ENCODE measurements at regions not wholly inside any gene's neighbourhood (a gene's known extent, or its start where the extent isn't known, plus 50 kb on each side); places are given as distances from the start of the nearest gene placed in this dataset.
"Not testable (repeated sequence)": the region's sequence is repeated elsewhere in the genome, so short reads cannot be mapped to it uniquely, and the experiment has no call there.

- no peak for DNase-seq
Observed at GRCh38 chr1:88333086-88333695, 350.9 kb upstream of the PKN2 start.

GRCh38 chr1:88341447-88341846 lies 342.6 kb upstream of the PKN2 start:
- DNase-seq: no peak

GRCh38 chr1:88342081-88342480 lies 342.0 kb upstream of the PKN2 start:
- not testable (repeated sequence) for DNase-seq

GRCh38 chr1:88350648-88351047 lies 333.4 kb upstream of the PKN2 start:
- DNase-seq: no peak

GRCh38 chr1:88351960-88352359 lies 332.1 kb upstream of the PKN2 start:
- DNase-seq: no peak

GRCh38 chr1:88354256-88354655 lies 329.8 kb upstream of the PKN2 start:
- DNase-seq: no peak

GRCh38 chr1:88357729-88358128 lies 326.3 kb upstream of the PKN2 start:
- DNase-seq: no peak

- no peak for DNase-seq
Observed at GRCh38 chr1:88371436-88372023, 312.5 kb upstream of the PKN2 start.

- no peak for DNase-seq
Observed at GRCh38 chr1:88375977-88376376, 308.1 kb upstream of the PKN2 start.

- DNase-seq: no peak
Observed at GRCh38 chr1:88376421-88376820, 307.7 kb upstream of the PKN2 start.

- DNase-seq: no peak
Observed at GRCh38 chr1:88378560-88378959, 305.5 kb upstream of the PKN2 start.

GRCh38 chr1:88394958-88395357 lies 289.1 kb upstream of the PKN2 start:
- DNase-seq: no peak

- DNase-seq: no peak
Observed at GRCh38 chr1:88398338-88398737, 285.7 kb upstream of the PKN2 start.

GRCh38 chr1:88399690-88400089 lies 284.4 kb upstream of the PKN2 start:
- no peak for DNase-seq

GRCh38 chr1:88401313-88401712 lies 282.8 kb upstream of the PKN2 start:
- DNase-seq: no peak

- DNase-seq: no peak
Observed at GRCh38 chr1:88404582-88404981, 279.5 kb upstream of the PKN2 start.

- DNase-seq: no peak
Observed at GRCh38 chr1:88407248-88407647, 276.8 kb upstream of the PKN2 start.

GRCh38 chr1:88421997-88422396 lies 262.1 kb upstream of the PKN2 start:
- no peak for DNase-seq

- no peak for DNase-seq
Observed at GRCh38 chr1:88433556-88433955, 250.5 kb upstream of the PKN2 start.

- DNase-seq: no peak
Observed at GRCh38 chr1:88434836-88435235, 249.2 kb upstream of the PKN2 start.

GRCh38 chr1:88441022-88441421 lies 243.1 kb upstream of the PKN2 start:
- no peak for DNase-seq

GRCh38 chr1:88451856-88452255 lies 232.2 kb upstream of the PKN2 start:
- no peak for DNase-seq

- DNase-seq: no peak
Observed at GRCh38 chr1:88453295-88453694, 230.8 kb upstream of the PKN2 start.

- no peak for DNase-seq
Observed at GRCh38 chr1:88454781-88455180, 229.3 kb upstream of the PKN2 start.

GRCh38 chr1:88455621-88456256 lies 228.3 kb upstream of the PKN2 start:
- DNase-seq: no peak

Data from kidney glomerular epithelial cell (primary cell).